Parathyroid adenoma (tissue), 2 donors: ENCODE measurements at regions not wholly inside any gene's neighbourhood (a gene's known extent, or its start where the extent isn't known, plus 50 kb on each side); places are given as distances from the start of the nearest gene placed in this dataset.

Experiments
- H2AFZ ChIP-seq: fragments of 300-600 bp; sonication (generic); one replicate; pipeline ENCODE4 v1.7.0; 2017; ENCODE audit warnings: antibody characterized with exemption, mild to moderate bottlenecking
- H3K27ac ChIP-seq: fragments of 300-600 bp; sonication (generic); one replicate; pipeline ENCODE4 v1.7.0; 2017
- H3K27me3 ChIP-seq: fragments of 300-600 bp; sonication (generic); one replicate; pipeline ENCODE4 v1.7.0; 2017; ENCODE audit warnings: low read length; ENCODE audit not compliant: control insufficient read depth, insufficient read depth
- H3K36me3 ChIP-seq: fragments of 300-600 bp; sonication (generic); one replicate; pipeline ENCODE4 v1.7.0; 2017; ENCODE audit warnings: low read length; ENCODE audit not compliant: control insufficient read depth, insufficient read depth
- H3K4me1 ChIP-seq: fragments of 300-600 bp; sonication (generic); one replicate; pipeline ENCODE4 v1.7.0; 2017; ENCODE audit warnings: control low read depth
- H3K4me2 ChIP-seq: fragments of 300-600 bp; sonication (generic); one replicate; pipeline ENCODE4 v1.7.0; 2017; ENCODE audit warnings: low read length
- H3K4me3 ChIP-seq: fragments of 300-600 bp; sonication (generic); one replicate; pipeline ENCODE4 v1.7.0; 2017; ENCODE audit warnings: low read depth, low read length
- H3K79me2 ChIP-seq: fragments of 300-600 bp; sonication (generic); one replicate; pipeline ENCODE4 v1.7.0; 2017; ENCODE audit warnings: control low read depth
- H3K9ac ChIP-seq: fragments of 300-600 bp; sonication (generic); one replicate; pipeline ENCODE4 v1.7.0; 2017; ENCODE audit warnings: mild to moderate bottlenecking
- H3K9me3 ChIP-seq: fragments of 300-600 bp; sonication (generic); one replicate; pipeline ENCODE4 v1.7.0; 2017; ENCODE audit warnings: low read length; ENCODE audit not compliant: control insufficient read depth
- CTCF ChIP-seq: fragments of 300-600 bp; sonication (generic); IDR thresholded peaks from one replicate; pipeline ENCODE4 v1.7.0; 2017; ENCODE audit warnings: antibody characterized with exemption, mild to moderate bottlenecking
- donor health status: primary hyperparathyroidism.

GRCh38 chr6:23875006-23875405 is 251.0 kb upstream of the NRSN1 start:
- no peak for TF ChIP-seq CTCF
- Histone ChIP-seq H3K4me1 (no peaks in the 10 kb centered on the region), H3K4me2 (no peak overlapping the region), H3K9ac (no peak overlapping the region), H3K27ac (no peak overlapping the region), H3K9me3 (no peaks in the 10 kb centered on the region), H3K27me3 (no peaks in the 10 kb centered on the region), H3K79me2 (no peaks in the 10 kb centered on the region), H2AFZ (no peak overlapping the region), H3K4me3 (no peak overlapping the region), H3K36me3 (no peaks in the 10 kb centered on the region)

- Histone ChIP-seq H3K79me2 (no peaks in the 10 kb centered on the region), H3K36me3 (no peaks in the 10 kb centered on the region), H3K4me3 (no peak overlapping the region), H2AFZ (no peak overlapping the region), H3K27ac (no peak overlapping the region), H3K27me3 (no peaks in the 10 kb centered on the region), H3K4me1 (no peaks in the 10 kb centered on the region), H3K4me2 (no peak overlapping the region), H3K9me3 (no peaks in the 10 kb centered on the region), H3K9ac (no peak overlapping the region)
- TF ChIP-seq CTCF, result no peak
These were observed 246.2 kb upstream of the NRSN1 start for GRCh38 chr6:23879816-23880215.

- Histone ChIP-seq H3K4me1 (no peaks in the 10 kb centered on the region), H3K4me3 (no peak overlapping the region), H3K9ac (no peak overlapping the region), H3K27me3 (no peaks in the 10 kb centered on the region), H3K27ac (no peak overlapping the region), H3K79me2 (no peaks in the 10 kb centered on the region), H3K9me3 (no peaks in the 10 kb centered on the region), H3K36me3 (no peaks in the 10 kb centered on the region), H2AFZ (no peak overlapping the region), H3K4me2 (no peak overlapping the region)
- TF ChIP-seq CTCF, result no peak
These were observed 235.3 kb upstream of the NRSN1 start for GRCh38 chr6:23890543-23891227.

GRCh38 chr6:23905133-23905815 is 220.7 kb upstream of the NRSN1 start:
- Histone ChIP-seq H3K4me3 (no peak overlapping the region), H3K79me2 (no peaks in the 10 kb centered on the region), H3K9me3 (no peaks in the 10 kb centered on the region), H3K4me1 (no peaks in the 10 kb centered on the region), H3K27me3 (no peaks in the 10 kb centered on the region), H2AFZ (no peak overlapping the region), H3K9ac (no peak overlapping the region), H3K4me2 (no peak overlapping the region), H3K36me3 (no peaks in the 10 kb centered on the region), H3K27ac (no peak overlapping the region)
- no peak for TF ChIP-seq CTCF

- no peaks in the 10 kb centered on the region for H3K79me2 ChIP-seq
- H3K9ac ChIP-seq, result no peak overlapping the region
- no peaks in the 10 kb centered on the region for H3K36me3 ChIP-seq
- TF ChIP-seq CTCF, result no peak
- H3K4me3 ChIP-seq, result no peak overlapping the region
- no peaks in the 10 kb centered on the region for H3K4me1 ChIP-seq
- H2AFZ ChIP-seq, result no peak overlapping the region
- H3K4me2 ChIP-seq, result no peak overlapping the region
- no peak overlapping the region for H3K27ac ChIP-seq
- H3K27me3 ChIP-seq, result no peaks in the 10 kb centered on the region
- H3K9me3 ChIP-seq, result no peaks in the 10 kb centered on the region
These were observed 215.6 kb upstream of the NRSN1 start for GRCh38 chr6:23910420-23910819.
